ENCODE measurements at regions not wholly inside any gene's neighbourhood (a gene's known extent, or its start where the extent isn't known, plus 50 kb on each side); places are given as distances from the start of the nearest gene placed in this dataset.

- in situ Hi-C loops (cut with MboI; ENCODE audit: low pct_ligation_motif_present in 1 of 4, low pct_unique_long_range_greater_than_20kb in 1 of 4, low sequenced_read_pairs in 3 of 4): no loop called here
- no peaks in the 10 kb centered on the region for H3K9me3 ChIP-seq
- intact Hi-C loops (cut with DNase I; ENCODE audit: low total_unique reads): no loop called here
- no peaks in the 10 kb centered on the region for H3K4me1 ChIP-seq
- no peak for DNase-seq
- no peaks in the 10 kb centered on the region for H3K36me3 ChIP-seq
- H3K4me3 ChIP-seq: no peak overlapping the region
- no peak overlapping the region for H3K27ac ChIP-seq
- no peaks in the 10 kb centered on the region for H3K27me3 ChIP-seq
- 75 to 78% methylated on average over 3 of the region's 3 CpGs for WGBS, 2 donors (ENCODE audit: low coverage in 1 of 2)
- TF ChIP-seq EP300 (IDR thresholded peaks at IDR 0.05; ENCODE audit: low read depth): no peak
- TF ChIP-seq, protein P1, sequence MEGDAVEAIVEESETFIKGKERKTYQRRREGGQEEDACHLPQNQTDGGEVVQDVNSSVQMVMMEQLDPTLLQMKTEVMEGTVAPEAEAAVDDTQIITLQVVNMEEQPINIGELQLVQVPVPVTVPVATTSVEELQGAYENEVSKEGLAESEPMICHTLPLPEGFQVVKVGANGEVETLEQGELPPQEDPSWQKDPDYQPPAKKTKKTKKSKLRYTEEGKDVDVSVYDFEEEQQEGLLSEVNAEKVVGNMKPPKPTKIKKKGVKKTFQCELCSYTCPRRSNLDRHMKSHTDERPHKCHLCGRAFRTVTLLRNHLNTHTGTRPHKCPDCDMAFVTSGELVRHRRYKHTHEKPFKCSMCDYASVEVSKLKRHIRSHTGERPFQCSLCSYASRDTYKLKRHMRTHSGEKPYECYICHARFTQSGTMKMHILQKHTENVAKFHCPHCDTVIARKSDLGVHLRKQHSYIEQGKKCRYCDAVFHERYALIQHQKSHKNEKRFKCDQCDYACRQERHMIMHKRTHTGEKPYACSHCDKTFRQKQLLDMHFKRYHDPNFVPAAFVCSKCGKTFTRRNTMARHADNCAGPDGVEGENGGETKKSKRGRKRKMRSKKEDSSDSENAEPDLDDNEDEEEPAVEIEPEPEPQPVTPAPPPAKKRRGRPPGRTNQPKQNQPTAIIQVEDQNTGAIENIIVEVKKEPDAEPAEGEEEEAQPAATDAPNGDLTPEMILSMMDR (IDR thresholded peaks at IDR 0.05): no peak
Observed at GRCh38 chr18:67935638-67936037, 419.1 kb upstream of the DSEL start.

GRCh38 chr18:67933271-67933670 lies 416.8 kb upstream of the DSEL start:
- Histone ChIP-seq H3K9me3 (no peaks in the 10 kb centered on the region), H3K27me3 (no peaks in the 10 kb centered on the region), H3K27ac (no peak overlapping the region), H3K4me1 (no peaks in the 10 kb centered on the region), H3K4me3 (no peak overlapping the region), H3K36me3 (no peaks in the 10 kb centered on the region)
- no peak for DNase-seq
- in situ Hi-C loops (cut with MboI; ENCODE audit: low pct_ligation_motif_present in 1 of 4, low pct_unique_long_range_greater_than_20kb in 1 of 4, low sequenced_read_pairs in 3 of 4): no loop called here
- TF ChIP-seq POLR2A (IDR thresholded peaks at IDR 0.05) (no peak), POLR2AphosphoS5 (IDR thresholded peaks at IDR 0.05) (no peak), EP300 (IDR thresholded peaks at IDR 0.05; ENCODE audit: low read depth) (no peak)
- TF ChIP-seq, protein P1 (IDR thresholded peaks at IDR 0.05): no peak
- 60 to 78% methylated on average over 1 of the region's 1 CpG for WGBS, 2 donors (ENCODE audit: low coverage in 1 of 2)
- intact Hi-C loops (cut with DNase I; ENCODE audit: low total_unique reads): no loop called here

DNA sequence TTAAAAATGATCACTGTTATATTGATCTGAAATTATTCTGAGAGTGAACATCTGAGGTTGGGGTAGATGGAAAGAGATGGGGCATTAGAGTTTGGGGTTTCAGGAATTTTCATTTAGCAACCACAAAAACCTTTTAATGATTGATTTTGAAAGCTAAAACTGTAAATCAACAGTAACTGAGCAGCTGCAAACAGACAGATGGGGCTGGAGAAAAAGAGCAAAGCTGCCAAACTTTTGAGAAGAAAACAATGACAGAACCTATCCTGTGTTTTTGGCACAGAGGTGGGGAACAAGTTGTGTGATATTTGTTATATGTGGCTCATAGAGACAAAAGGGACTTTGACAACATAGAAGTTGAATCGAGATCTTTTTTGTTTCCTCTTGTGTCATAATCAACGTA lies 415.8 kb upstream of the DSEL start:
- in situ Hi-C loops (cut with MboI; ENCODE audit: low pct_ligation_motif_present in 1 of 4, low pct_unique_long_range_greater_than_20kb in 1 of 4, low sequenced_read_pairs in 3 of 4): no loop called here
- intact Hi-C loops (cut with DNase I; ENCODE audit: low total_unique reads): no loop called here
- Histone ChIP-seq H3K9me3 (no peaks in the 10 kb centered on the region), H3K27me3 (no peaks in the 10 kb centered on the region), H3K36me3 (no peaks in the 10 kb centered on the region), H3K4me3 (no peak overlapping the region), H3K27ac (no peak overlapping the region), H3K4me1 (no peaks in the 10 kb centered on the region)
- DNase-seq: no peak
- no peak for TF ChIP-seq EP300 (IDR thresholded peaks at IDR 0.05; ENCODE audit: low read depth)
- no peak for TF ChIP-seq POLR2A (IDR thresholded peaks at IDR 0.05)
- TF ChIP-seq, protein P1 (IDR thresholded peaks at IDR 0.05): no peak
- no peak for TF ChIP-seq POLR2AphosphoS5 (IDR thresholded peaks at IDR 0.05)
- 13 to 21% methylated on average over 2 of the region's 2 CpGs for WGBS, 2 donors (ENCODE audit: low coverage in 1 of 2)

DNA sequence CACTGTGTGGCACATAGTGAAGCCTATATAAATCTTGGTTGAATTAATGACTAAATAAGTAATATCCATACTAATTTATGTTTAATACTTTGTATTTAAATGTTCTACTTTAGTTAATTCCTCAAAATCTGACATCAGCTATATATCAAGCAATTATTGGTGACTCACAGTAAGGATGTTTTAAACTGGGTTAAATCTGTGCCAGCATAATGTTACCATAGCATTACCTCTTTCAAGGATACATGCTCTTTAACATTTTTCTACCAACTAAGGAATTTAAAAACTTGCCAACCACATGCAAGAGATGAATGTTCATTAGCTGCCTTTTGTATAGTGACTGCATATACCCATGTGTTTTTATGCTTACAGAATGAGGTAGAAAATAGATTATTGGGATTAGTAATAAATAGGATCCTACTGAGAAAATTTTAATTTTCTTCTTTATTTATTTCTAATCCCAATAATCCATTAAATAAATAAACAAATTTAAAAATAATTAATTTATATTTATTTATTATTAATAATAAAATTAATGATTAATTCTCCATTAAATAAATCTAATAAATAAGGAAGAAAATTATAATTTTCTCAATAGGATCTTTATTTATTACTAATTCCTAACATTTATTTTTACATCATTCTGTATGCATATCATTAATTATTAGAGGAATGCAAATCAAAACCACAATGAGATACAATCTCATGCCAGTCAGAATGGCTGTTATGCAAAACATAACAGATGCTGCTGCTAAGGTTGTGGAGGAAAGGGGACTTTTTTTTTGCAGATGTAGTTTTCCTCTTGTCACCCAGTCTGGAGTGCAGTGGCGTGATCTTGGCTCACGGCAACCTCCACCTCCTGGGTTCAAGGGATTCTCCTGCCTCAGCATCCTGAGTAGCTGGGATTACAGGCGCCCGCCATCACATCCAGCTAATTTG lies 410.7 kb upstream of the DSEL start:
- Histone ChIP-seq H3K27me3 (no peaks in the 10 kb centered on the region), H3K27ac (no peak overlapping the region), H3K9me3 (no peaks in the 10 kb centered on the region), H3K36me3 (no peaks in the 10 kb centered on the region), H3K4me1 (no peaks in the 10 kb centered on the region), H3K4me3 (no peak overlapping the region)
- 86 to 100% methylated on average over 2 to 4 of the region's 4 CpGs for WGBS, 2 donors (ENCODE audit: low coverage in 1 of 2)
- TF ChIP-seq EP300 (IDR thresholded peaks at IDR 0.05; ENCODE audit: low read depth) (no peak), POLR2A (IDR thresholded peaks at IDR 0.05) (no peak), POLR2AphosphoS5 (IDR thresholded peaks at IDR 0.05) (no peak)
- TF ChIP-seq, protein P1 (IDR thresholded peaks at IDR 0.05): no peak
- DNase-seq: no peak
- in situ Hi-C loops (cut with MboI; ENCODE audit: low pct_ligation_motif_present in 1 of 4, low pct_unique_long_range_greater_than_20kb in 1 of 4, low sequenced_read_pairs in 3 of 4) (no loop called here), intact Hi-C loops (cut with DNase I; ENCODE audit: low total_unique reads) (no loop called here)
